ENCODE measurements at regions not wholly inside any gene's neighbourhood (a gene's known extent, or its start where the extent isn't known, plus 50 kb on each side); places are given as distances from the start of the nearest gene placed in this dataset.

- TF ChIP-seq EZH2phosphoT487 (IDR thresholded peaks at IDR 0.05; ENCODE audit: low read depth), result no peak
- TF ChIP-seq, protein P1, sequence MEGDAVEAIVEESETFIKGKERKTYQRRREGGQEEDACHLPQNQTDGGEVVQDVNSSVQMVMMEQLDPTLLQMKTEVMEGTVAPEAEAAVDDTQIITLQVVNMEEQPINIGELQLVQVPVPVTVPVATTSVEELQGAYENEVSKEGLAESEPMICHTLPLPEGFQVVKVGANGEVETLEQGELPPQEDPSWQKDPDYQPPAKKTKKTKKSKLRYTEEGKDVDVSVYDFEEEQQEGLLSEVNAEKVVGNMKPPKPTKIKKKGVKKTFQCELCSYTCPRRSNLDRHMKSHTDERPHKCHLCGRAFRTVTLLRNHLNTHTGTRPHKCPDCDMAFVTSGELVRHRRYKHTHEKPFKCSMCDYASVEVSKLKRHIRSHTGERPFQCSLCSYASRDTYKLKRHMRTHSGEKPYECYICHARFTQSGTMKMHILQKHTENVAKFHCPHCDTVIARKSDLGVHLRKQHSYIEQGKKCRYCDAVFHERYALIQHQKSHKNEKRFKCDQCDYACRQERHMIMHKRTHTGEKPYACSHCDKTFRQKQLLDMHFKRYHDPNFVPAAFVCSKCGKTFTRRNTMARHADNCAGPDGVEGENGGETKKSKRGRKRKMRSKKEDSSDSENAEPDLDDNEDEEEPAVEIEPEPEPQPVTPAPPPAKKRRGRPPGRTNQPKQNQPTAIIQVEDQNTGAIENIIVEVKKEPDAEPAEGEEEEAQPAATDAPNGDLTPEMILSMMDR (IDR thresholded peaks at IDR 0.05; ENCODE audit: low read depth, low read length), result no peak
- Histone ChIP-seq H3K9ac (ENCODE audit: low read length) (no peak overlapping the region), H3K27me3 (ENCODE audit: low read depth, low read length) (no peaks in the 10 kb centered on the region), H4K20me1 (ENCODE audit: insufficient read depth, low read length) (no peaks in the 10 kb centered on the region), H3K4me1 (ENCODE audit: low read length) (no peaks in the 10 kb centered on the region), H2AFZ (ENCODE audit: low read depth, low read length) (no peak overlapping the region), H3K9me3 (ENCODE audit: insufficient read depth, low read length) (no peaks in the 10 kb centered on the region), H3K27ac (ENCODE audit: low read length) (no peak overlapping the region), H3K4me3 (ENCODE audit: low read length) (no peak overlapping the region), H3K4me2 (ENCODE audit: low read length) (no peak overlapping the region), H3K79me2 (ENCODE audit: low read length) (no peaks in the 10 kb centered on the region), H3K36me3 (replicated peaks; ENCODE audit: low read depth, low read length) (no peaks in the 10 kb centered on the region)
Observed at GRCh38 chr7:69452797-69453196, 145.5 kb upstream of the AUTS2 start.

DNA sequence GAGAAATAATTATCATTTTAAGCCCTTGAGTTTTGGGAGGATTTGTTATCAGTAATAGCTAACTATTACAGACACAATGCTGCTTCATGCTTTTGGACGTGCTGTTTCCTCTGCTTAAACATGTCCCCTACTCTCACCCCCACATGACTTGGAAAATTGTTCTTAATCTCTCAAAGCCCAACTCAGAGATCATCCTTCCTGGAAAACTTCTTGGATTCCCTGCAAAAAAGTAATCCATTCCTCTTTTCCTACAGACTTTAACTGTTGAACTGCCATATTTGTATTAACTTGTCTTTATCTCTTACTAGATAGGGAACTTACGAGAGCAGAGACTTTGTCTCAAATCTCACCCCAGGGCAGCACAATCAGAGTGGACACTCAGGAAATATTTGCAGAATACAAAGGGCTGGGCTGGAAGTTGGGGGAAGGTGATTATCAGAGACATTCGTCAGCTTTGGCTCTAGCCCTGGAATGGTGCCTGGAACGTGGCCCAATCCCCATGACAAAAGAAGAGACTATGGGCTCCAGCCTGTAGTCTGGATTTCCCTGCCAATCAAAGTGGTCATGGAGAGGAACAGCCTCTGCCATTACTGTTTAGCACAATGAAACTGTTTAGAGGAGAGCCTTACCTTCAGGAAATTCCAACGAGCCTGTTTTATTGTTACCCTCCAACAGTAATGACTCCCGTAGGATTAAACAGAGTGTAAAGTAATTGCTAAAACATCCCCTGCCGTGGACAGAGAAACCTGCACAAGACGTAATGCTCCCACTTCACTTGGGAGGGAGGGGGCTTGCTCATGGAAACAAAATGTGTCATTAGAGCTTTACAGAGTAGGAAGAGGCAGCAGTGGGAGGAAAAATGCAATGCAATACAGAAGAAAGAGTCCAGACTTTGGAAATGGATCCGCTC, 140.4 kb upstream of the AUTS2 start:
- TF ChIP-seq EZH2phosphoT487 (IDR thresholded peaks at IDR 0.05; ENCODE audit: low read depth), result no peak
- TF ChIP-seq, protein P1 (IDR thresholded peaks at IDR 0.05; ENCODE audit: low read depth, low read length), result no peak
- Histone ChIP-seq H3K4me3 (ENCODE audit: low read length) (no peak overlapping the region), H3K4me1 (ENCODE audit: low read length) (no peaks in the 10 kb centered on the region), H2AFZ (ENCODE audit: low read depth, low read length) (no peak overlapping the region), H3K27me3 (ENCODE audit: low read depth, low read length) (no peaks in the 10 kb centered on the region), H3K36me3 (replicated peaks; ENCODE audit: low read depth, low read length) (no peaks in the 10 kb centered on the region), H3K9me3 (ENCODE audit: insufficient read depth, low read length) (no peaks in the 10 kb centered on the region), H3K27ac (ENCODE audit: low read length) (no peak overlapping the region), H3K79me2 (ENCODE audit: low read length) (no peaks in the 10 kb centered on the region), H4K20me1 (ENCODE audit: insufficient read depth, low read length) (no peaks in the 10 kb centered on the region), H3K4me2 (ENCODE audit: low read length) (no peak overlapping the region), H3K9ac (ENCODE audit: low read length) (no peak overlapping the region)

GRCh38 chr7:69464035-69464434, 134.2 kb upstream of the AUTS2 start:
- Histone ChIP-seq H3K4me2 (ENCODE audit: low read length) (no peak overlapping the region), H3K9me3 (ENCODE audit: insufficient read depth, low read length) (no peaks in the 10 kb centered on the region), H3K27ac (ENCODE audit: low read length) (no peak overlapping the region), H3K9ac (ENCODE audit: low read length) (no peak overlapping the region), H2AFZ (ENCODE audit: low read depth, low read length) (no peak overlapping the region), H3K4me3 (ENCODE audit: low read length) (no peak overlapping the region), H3K36me3 (replicated peaks; ENCODE audit: low read depth, low read length) (no peaks in the 10 kb centered on the region), H3K27me3 (ENCODE audit: low read depth, low read length) (no peaks in the 10 kb centered on the region), H4K20me1 (ENCODE audit: insufficient read depth, low read length) (no peaks in the 10 kb centered on the region), H3K4me1 (ENCODE audit: low read length) (no peaks in the 10 kb centered on the region), H3K79me2 (ENCODE audit: low read length) (no peaks in the 10 kb centered on the region)
- no peak for TF ChIP-seq EZH2phosphoT487 (IDR thresholded peaks at IDR 0.05; ENCODE audit: low read depth)
- TF ChIP-seq, protein P1 (IDR thresholded peaks at IDR 0.05; ENCODE audit: low read depth, low read length), result no peak

DNA sequence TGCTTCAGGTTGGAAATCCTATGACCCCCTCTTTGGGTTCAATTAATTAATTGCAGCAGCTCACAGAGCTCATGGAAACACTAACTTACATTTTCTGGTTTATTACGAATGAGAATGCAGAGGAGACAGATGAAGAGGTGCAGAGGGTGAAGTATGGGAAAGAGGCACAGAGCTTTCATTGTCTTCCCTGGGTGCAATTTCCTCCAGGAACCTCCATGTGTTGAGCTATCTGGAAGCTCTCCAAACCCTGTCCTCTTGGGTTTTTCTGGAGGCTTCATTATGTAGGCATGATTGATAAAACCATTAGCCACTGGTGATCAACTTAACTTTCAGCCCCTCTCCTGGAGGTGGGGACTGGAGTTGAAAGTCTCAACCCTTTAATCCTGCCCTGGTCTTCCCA, 133.0 kb upstream of the AUTS2 start:
- no peaks in the 10 kb centered on the region for H3K79me2 ChIP-seq (ENCODE audit: low read length)
- no peak overlapping the region for H3K9ac ChIP-seq (ENCODE audit: low read length)
- H3K4me2 ChIP-seq (ENCODE audit: low read length), result no peak overlapping the region
- H2AFZ ChIP-seq (ENCODE audit: low read depth, low read length), result no peak overlapping the region
- H3K9me3 ChIP-seq (ENCODE audit: insufficient read depth, low read length), result no peaks in the 10 kb centered on the region
- no peaks in the 10 kb centered on the region for H3K36me3 ChIP-seq (replicated peaks; ENCODE audit: low read depth, low read length)
- H3K27ac ChIP-seq (ENCODE audit: low read length), result no peak overlapping the region
- no peak overlapping the region for H3K4me3 ChIP-seq (ENCODE audit: low read length)
- H3K4me1 ChIP-seq (ENCODE audit: low read length), result no peaks in the 10 kb centered on the region
- H3K27me3 ChIP-seq (ENCODE audit: low read depth, low read length), result no peaks in the 10 kb centered on the region
- TF ChIP-seq, protein P1 (IDR thresholded peaks at IDR 0.05; ENCODE audit: low read depth, low read length), result no peak
- TF ChIP-seq EZH2phosphoT487 (IDR thresholded peaks at IDR 0.05; ENCODE audit: low read depth), result no peak
- no peaks in the 10 kb centered on the region for H4K20me1 ChIP-seq (ENCODE audit: insufficient read depth, low read length)

Measured in OCI-LY3 (cell line).